Esophagus muscularis mucosa (tissue), 4 donors: ENCODE measurements at regions not wholly inside any gene's neighbourhood (a gene's known extent, or its start where the extent isn't known, plus 50 kb on each side); places are given as distances from the start of the nearest gene placed in this dataset.

ENCODE experiments used
- CTCF ChIP-seq, 3 experiments: fragments of 200-600 bp in 2 of 3; fragments of 450-650 bp in 1 of 3; sonication (generic) in 2 of 3; IDR thresholded peaks; one replicate each; pipeline ENCODE4 v1.5.1; 2017 to 2019; ENCODE audit warnings: antibody characterized with exemption in 3 of 3, mild to moderate bottlenecking in 2 of 3, moderate library complexity in 1 of 3
- EP300 ChIP-seq: sonication (generic); formaldehyde crosslinking; IDR thresholded peaks from one replicate; pipeline ENCODE4 v1.6.1; 2017; ENCODE audit warnings: antibody characterized with exemption
- POLR2A ChIP-seq: fragments of 450-650 bp; IDR thresholded peaks from one replicate; pipeline ENCODE4 v1.6.1; 2017; ENCODE audit warnings: antibody characterized with exemption, moderate library complexity, mild to moderate bottlenecking, low read depth
- POLR2AphosphoS5 ChIP-seq, 2 donors: sonication (generic); formaldehyde crosslinking; IDR thresholded peaks; one replicate each; pipeline ENCODE4 v1.6.1; 2017; ENCODE audit warnings: antibody characterized with exemption in 2 of 2

DNA sequence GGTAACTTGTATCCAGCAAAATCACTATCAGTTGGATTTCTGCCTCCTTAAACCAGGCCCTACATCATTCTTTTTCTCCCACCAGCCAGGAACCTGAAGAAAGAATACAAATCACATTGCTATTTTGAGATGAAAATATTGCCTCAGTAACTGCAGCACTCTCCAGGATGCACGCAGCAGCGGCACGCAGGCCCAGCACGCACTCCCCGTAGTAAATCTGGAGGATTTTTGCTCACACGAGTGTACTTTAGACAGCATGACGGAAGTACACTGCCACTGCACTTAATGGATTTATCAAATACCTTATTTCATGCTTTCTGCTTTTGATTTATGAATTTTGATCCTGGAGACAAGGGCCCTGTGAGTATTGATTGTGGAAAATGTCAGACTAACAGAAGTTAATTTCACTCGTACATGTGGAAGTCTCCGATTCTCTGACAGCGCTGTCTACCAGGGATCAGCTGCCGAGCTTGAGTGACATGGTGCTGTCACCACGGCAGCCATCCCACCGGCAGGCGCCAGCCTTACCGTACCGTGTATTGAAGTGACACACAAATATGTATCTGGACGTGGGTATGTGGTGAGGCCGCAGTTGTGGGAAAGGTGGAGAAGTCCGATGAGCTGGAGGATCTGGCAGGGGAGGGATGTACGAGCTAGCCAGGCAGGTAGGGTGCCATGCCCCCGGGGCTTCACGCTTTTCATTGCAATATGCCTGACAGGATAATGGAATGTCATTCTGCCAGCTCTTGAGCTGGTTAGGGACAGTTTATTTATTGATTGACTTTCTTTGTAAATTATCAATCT is 863.7 kb downstream of the GALR1 start:
- TF ChIP-seq POLR2A, result no peak
- no peak for TF ChIP-seq CTCF (IDR thresholded peaks at IDR 0.05)
- no peak for TF ChIP-seq EP300
- TF ChIP-seq POLR2AphosphoS5 (IDR thresholded peaks at IDR 0.05), result no peak
